Astrocyte of the cerebellum (primary cell): ENCODE measurements at regions not wholly inside any gene's neighbourhood (a gene's known extent, or its start where the extent isn't known, plus 50 kb on each side); places are given as distances from the start of the nearest gene placed in this dataset.
A peak's percentile ranks its signal among the peaks of the same experiment; 100 is the strongest.

ENCODE experiments used
- DNase-seq: peaks from one replicate; pipeline ENCODE4 v3.0.0-alpha.2; 2011; ENCODE audit warnings: low read depth
- H3K4me3 ChIP-seq: 2 replicates; pipeline ENCODE4 v1.5.1; 2011; ENCODE audit warnings: mild to moderate bottlenecking, low read depth, low read length, moderate library complexity
- CTCF ChIP-seq: IDR thresholded peaks from 2 replicates; pipeline ENCODE4 v1.5.1; 2012; ENCODE audit warnings: low read length, low read depth, moderate library complexity, mild to moderate bottlenecking; ENCODE audit errors: missing control alignments
- in situ Hi-C: cut with HindIII; loops from 2 replicates; pipeline ENCODE4 v1.10.0; 2017; ENCODE audit warnings: low sequenced_read_pairs

GRCh38 chr15:61558172-61559136 is 329.4 kb upstream of the RORA start:
- DNase-seq, result no peak
- in situ Hi-C loops, result no loop called here
- no peak overlapping the region for H3K4me3 ChIP-seq
- TF ChIP-seq CTCF, result no peak

- peak; percentile 87 for DNase-seq
- in situ Hi-C loops, result no loop called here
- no peak for TF ChIP-seq CTCF
- H3K4me3 ChIP-seq, result no peak overlapping the region
Observed at GRCh38 chr15:61556037-61556648, 327.0 kb upstream of the RORA start.

- no peak for TF ChIP-seq CTCF
Observed at GRCh38 chr15:61549727-61550126, 320.6 kb upstream of the RORA start.

GRCh38 chr15:61545763-61546162 is 316.7 kb upstream of the RORA start:
- in situ Hi-C loops, result no loop called here
- no peak for DNase-seq
- H3K4me3 ChIP-seq, result no peak overlapping the region
- no peak for TF ChIP-seq CTCF

More at GRCh38 chr15:61549727-61550126, 320.6 kb upstream of the RORA start:
- in situ Hi-C loops, result no loop called here
- DNase-seq, result no peak
- H3K4me3 ChIP-seq, result no peak overlapping the region

GRCh38 chr15:61541516-61541915 is 312.4 kb upstream of the RORA start:
- in situ Hi-C loops, result no loop called here
- no peak for DNase-seq
- TF ChIP-seq CTCF, result no peak
- H3K4me3 ChIP-seq, result no peak overlapping the region

- H3K4me3 ChIP-seq, result no peak overlapping the region
- TF ChIP-seq CTCF, result no peak
- in situ Hi-C loops, result no loop called here
- no peak for DNase-seq
Observed at GRCh38 chr15:61537337-61537736, 308.2 kb upstream of the RORA start.
